Left lung (tissue), 4 donors: ENCODE measurements at regions not wholly inside any gene's neighbourhood (a gene's known extent, or its start where the extent isn't known, plus 50 kb on each side); places are given as distances from the start of the nearest gene placed in this dataset.

Source experiments
- ATAC-seq: fragments of 200-7000 bp; cut with Tn5 transposase; one replicate; pipeline ENCODE4 v1.9.1; 2020; ENCODE audit warnings: moderate library complexity
- DNase-seq, 4 donors: peaks; one replicate each; pipeline ENCODE4 v3.0.0-alpha.2; 2013 to 2020
- H3K27ac ChIP-seq, 2 donors: fragments of 200-600 bp; sonication (generic) in 1 of 2; one replicate each; pipeline versions ENCODE4 v1.5.0 to v1.8.0; 2020 to 2021
- H3K27me3 ChIP-seq, 2 donors: fragments of 200-600 bp; sonication (generic) in 1 of 2; one replicate each; pipeline versions ENCODE4 v1.5.0 to v1.8.0; 2020 to 2021
- H3K36me3 ChIP-seq, 2 donors: fragments of 200-600 bp; sonication (generic) in 1 of 2; one replicate each; pipeline versions ENCODE4 v1.5.0 to v1.8.0; 2020 to 2021
- H3K4me1 ChIP-seq, 2 donors: fragments of 200-600 bp; one replicate each; pipeline ENCODE4 v1.8.0; 2021
- H3K4me3 ChIP-seq, 2 donors: fragments of 200-600 bp; sonication (generic) in 1 of 2; one replicate each; pipeline versions ENCODE4 v1.5.0 to v1.8.0; 2020 to 2021; ENCODE audit warnings: mild to moderate bottlenecking in 1 of 2
- H3K9me3 ChIP-seq, 2 donors: fragments of 200-600 bp; sonication (generic) in 1 of 2; one replicate each; pipeline versions ENCODE4 v1.5.0 to v1.8.0; 2020 to 2021
- CTCF ChIP-seq, 2 donors: fragments of 200-600 bp; sonication (generic) in 1 of 2; IDR thresholded peaks; one replicate each; pipeline versions ENCODE4 v1.5.0 to v1.8.0; 2021; ENCODE audit warnings: antibody characterized with exemption in 2 of 2
- intact Hi-C, 2 donors: fragments of 100-400 bp; cut with DNase I; formaldehyde crosslinking; loops; one replicate each; pipeline versions ENCODE4 v1.11.2 to v1.14.2; 2022
- donor health status: DM: no; HTN: yes; CAD: no.
- donor health status: DM: no; HTN: no; CAD: no.

GRCh38 chr22:44557064-44557748 is 59.2 kb upstream of the RTL6 start:
- no peak overlapping the region for H3K4me3 ChIP-seq

GRCh38 chr22:44555597-44555996 is 57.6 kb upstream of the RTL6 start:
- no peak for TF ChIP-seq CTCF (IDR thresholded peaks at IDR 0.05)
- ATAC-seq = no peak
- peaks cover 0 to 6% of the 10 kb centered on the region in 2 donors for H3K4me1 ChIP-seq
- peaks cover 0 to 14% of the 10 kb centered on the region in 2 donors for H3K27me3 ChIP-seq
- intact Hi-C loops = no loop called here
- no peak for DNase-seq
- no peak overlapping the region for H3K4me3 ChIP-seq
- H3K9me3 ChIP-seq = no peaks in the 10 kb centered on the region
- H3K36me3 ChIP-seq = no peaks in the 10 kb centered on the region
- no peak overlapping the region for H3K27ac ChIP-seq

More at GRCh38 chr22:44557064-44557748, 59.2 kb upstream of the RTL6 start:
- intact Hi-C loops = no loop called here
- peak; percentile 81 for ATAC-seq
- Histone ChIP-seq H3K27ac (no peak overlapping the region), H3K36me3 (no peaks in the 10 kb centered on the region), H3K4me1 (no peaks in the 10 kb centered on the region), H3K27me3 (peaks cover 0 to 14% of the 10 kb centered on the region in 2 donors), H3K9me3 (no peaks in the 10 kb centered on the region)
- DNase-seq = peak in 2 of 4 donors; percentile 22 to 33
- no peak for TF ChIP-seq CTCF (IDR thresholded peaks at IDR 0.05)

DNA sequence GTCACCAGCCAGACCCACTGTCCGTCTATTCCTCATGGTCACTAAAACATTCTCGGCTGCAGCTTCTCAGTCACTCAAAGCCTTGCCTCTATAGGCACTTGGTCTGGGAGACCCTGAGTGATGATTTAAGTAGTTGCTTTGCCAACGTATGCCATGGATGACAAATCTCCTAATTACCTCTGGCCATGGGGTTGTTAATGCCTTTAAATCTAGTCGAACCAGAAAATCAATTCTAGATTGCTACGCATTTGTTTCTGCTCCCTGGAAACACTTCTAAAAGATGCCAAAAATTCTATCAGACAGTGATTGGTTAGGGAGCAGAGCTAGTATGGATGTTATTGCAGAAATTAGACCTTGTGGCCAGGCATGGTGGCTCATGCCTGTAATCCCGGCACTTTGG is 57.0 kb upstream of the RTL6 start:
- intact Hi-C loops = no loop called here

DNA sequence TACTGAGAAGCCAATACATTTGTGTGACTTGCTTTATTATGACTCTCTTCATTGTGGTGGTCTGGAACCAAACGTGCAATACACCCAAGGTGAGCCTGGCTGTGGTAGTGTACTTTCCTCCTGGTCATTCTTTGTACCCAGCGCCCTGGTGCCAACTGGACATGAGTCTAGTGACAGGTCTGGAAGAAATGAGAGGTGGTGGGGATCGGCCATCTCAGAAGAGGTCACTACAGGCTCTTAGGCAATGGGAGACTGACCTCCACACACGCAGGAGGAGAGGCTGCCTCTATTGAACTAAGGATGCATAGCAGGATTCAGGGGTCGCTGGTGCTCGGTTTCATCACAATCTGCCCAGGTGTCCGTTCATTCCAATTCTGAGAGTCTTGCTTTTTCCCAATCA is 56.4 kb upstream of the RTL6 start:
- peak in 1 of 4 donors; percentile 22 for DNase-seq
- H3K9me3 ChIP-seq = no peaks in the 10 kb centered on the region
- no peaks in the 10 kb centered on the region for H3K36me3 ChIP-seq
- H3K4me1 ChIP-seq = peaks cover 0 to 6% of the 10 kb centered on the region in 2 donors
- TF ChIP-seq CTCF (IDR thresholded peaks at IDR 0.05) = no peak
- no peak overlapping the region for H3K4me3 ChIP-seq
- H3K27me3 ChIP-seq = peaks cover 0 to 12% of the 10 kb centered on the region in 2 donors
- no peak for ATAC-seq
- intact Hi-C loops = no loop called here
- no peak overlapping the region for H3K27ac ChIP-seq

More for the DNA sequence above, 57.0 kb upstream of the RTL6 start:
- Histone ChIP-seq H3K36me3 (no peaks in the 10 kb centered on the region), H3K27ac (no peak overlapping the region), H3K4me3 (no peak overlapping the region), H3K9me3 (no peaks in the 10 kb centered on the region), H3K4me1 (peaks cover 0 to 6% of the 10 kb centered on the region in 2 donors), H3K27me3 (peaks cover 0 to 14% of the 10 kb centered on the region in 2 donors)
- TF ChIP-seq CTCF (IDR thresholded peaks at IDR 0.05) = no peak
- ATAC-seq (no peak), DNase-seq (peak in 1 of 4 donors; percentile 4)

GRCh38 chr22:44550711-44551491 is 52.9 kb upstream of the RTL6 start:
- peak in 3 of 4 donors; percentile 77 to 96 (median 96) for DNase-seq
- no peaks in the 10 kb centered on the region for H3K36me3 ChIP-seq
- ATAC-seq = peak; percentile 88
- no peaks in the 10 kb centered on the region for H3K9me3 ChIP-seq
- H3K4me1 ChIP-seq = peaks cover 0 to 6% of the 10 kb centered on the region in 2 donors
- no peak overlapping the region for H3K4me3 ChIP-seq
- TF ChIP-seq CTCF (IDR thresholded peaks at IDR 0.05) = no peak
- H3K27ac ChIP-seq = peak overlapping the region; percentile 33 to 46
- intact Hi-C loops = no loop called here
- H3K27me3 ChIP-seq = peaks cover 0 to 6% of the 10 kb centered on the region in 2 donors
